AG04449 (cell line): ENCODE measurements at regions not wholly inside any gene's neighbourhood (a gene's known extent, or its start where the extent isn't known, plus 50 kb on each side); places are given as distances from the start of the nearest gene placed in this dataset.

Source experiments
- CTCF ChIA-PET: fragments of 350-600 bp; formaldehyde crosslinking; extraction: SDS; loops from one replicate; lab custom pipeline; 2021; ENCODE audit warnings: antibody characterized with exemption; lab: Yijun Ruan, JAX
- POLR2A ChIA-PET: fragments of 400-600, 350-600 bp; formaldehyde crosslinking; extraction: SDS; loops from one replicate; lab custom pipeline; 2020; ENCODE audit warnings: antibody characterized with exemption, inconsistent platforms; lab: Yijun Ruan, JAX
- DNase-seq: peaks from one replicate; pipeline ENCODE4 v3.0.0-alpha.2; 2010; ENCODE audit warnings: low read depth, low spot score
- H3K4me3 ChIP-seq: 2 replicates; pipeline ENCODE4 v1.5.1; 2011; ENCODE audit warnings: low read depth, mild to moderate bottlenecking, control low read depth, low read length
- CTCF ChIP-seq: IDR thresholded peaks from one replicate; pipeline ENCODE4 v1.5.1; 2011; ENCODE audit warnings: mild to moderate bottlenecking, moderate library complexity, low read length, control low read depth, inconsistent platforms; ENCODE audit not compliant: insufficient read depth; ENCODE audit errors: missing control alignments

- no peak overlapping the region for H3K4me3 ChIP-seq
- POLR2A ChIA-PET = no interaction called here
- CTCF ChIA-PET = no interaction called here
- no peak for DNase-seq
- TF ChIP-seq CTCF = no peak
Measured at GRCh38 chr20:54950304-54950703, 474.9 kb downstream of the DOK5 start.

GRCh38 chr20:54941666-54942065 is 466.3 kb downstream of the DOK5 start:
- no peak for TF ChIP-seq CTCF
- ChIA-PET POLR2A (no interaction called here), CTCF (no interaction called here)
- H3K4me3 ChIP-seq = no peak overlapping the region
- no peak for DNase-seq

GRCh38 chr20:54940522-54940921 is 465.1 kb downstream of the DOK5 start:
- H3K4me3 ChIP-seq = no peak overlapping the region
- CTCF ChIA-PET = no interaction called here
- TF ChIP-seq CTCF = no peak
- DNase-seq = no peak
- POLR2A ChIA-PET = no interaction called here

GRCh38 chr20:54938707-54939106 is 463.3 kb downstream of the DOK5 start:
- CTCF ChIA-PET = no interaction called here
- H3K4me3 ChIP-seq = no peak overlapping the region
- no peak for DNase-seq
- POLR2A ChIA-PET = no interaction called here
- no peak for TF ChIP-seq CTCF

- POLR2A ChIA-PET = no interaction called here
- TF ChIP-seq CTCF = no peak
- H3K4me3 ChIP-seq = no peak overlapping the region
- CTCF ChIA-PET = no interaction called here
- no peak for DNase-seq
Measured at GRCh38 chr20:54933212-54933904, 458.0 kb downstream of the DOK5 start.

- DNase-seq = no peak
- ChIA-PET CTCF (no interaction called here), POLR2A (no interaction called here)
- no peak overlapping the region for H3K4me3 ChIP-seq
- no peak for TF ChIP-seq CTCF
Measured at GRCh38 chr20:54929191-54929590, 453.8 kb downstream of the DOK5 start.
